Mucosa of descending colon (tissue), 3 donors: ENCODE measurements at regions not wholly inside any gene's neighbourhood (a gene's known extent, or its start where the extent isn't known, plus 50 kb on each side); places are given as distances from the start of the nearest gene placed in this dataset.

Experiments used
- ATAC-seq: fragments of 200-7000 bp; cut with Tn5 transposase; one replicate; pipeline ENCODE4 v1.9.1; 2020; ENCODE audit warnings: mild to moderate bottlenecking, moderate library complexity
- DNase-seq, 3 donors: peaks; one replicate each; pipeline ENCODE4 v3.0.0-alpha.2; 2020
- H3K36me3 ChIP-seq: fragments of 200-600 bp; one replicate; pipeline ENCODE4 v1.8.0; 2021; ENCODE audit warnings: low read depth, mild to moderate bottlenecking
- H3K4me1 ChIP-seq: fragments of 200-600 bp; one replicate; pipeline ENCODE4 v1.8.0; 2021; ENCODE audit warnings: low read depth, mild to moderate bottlenecking
- H3K4me3 ChIP-seq: fragments of 200-600 bp; one replicate; pipeline ENCODE4 v1.8.0; 2021; ENCODE audit warnings: mild to moderate bottlenecking
- H3K9me3 ChIP-seq: fragments of 200-600 bp; one replicate; pipeline ENCODE4 v1.8.0; 2021; ENCODE audit warnings: mild to moderate bottlenecking
- intact Hi-C, 2 donors: fragments of 100-400 bp; cut with DNase I in 1 of 2; cut with micrococcal nuclease in 1 of 2; formaldehyde crosslinking; loops; one replicate each; pipeline versions ENCODE4 v1.11.0 to v1.11.1; 2022; cut with DNase I, micrococcal nuclease
- TF ChIP-seq, protein P1 (sequence below): fragments of 200-600 bp; IDR thresholded peaks from one replicate; pipeline ENCODE4 v1.8.0; 2022; ENCODE audit warnings: antibody characterized with exemption, mild to moderate bottlenecking
- donor health status: DM: no; HTN: no; CAD: no; lungs with moderate emphysema.
- donor health status: DM: no; HTN: no; CAD: no.
- donor health status: DM: no; HTN: yes; CAD: no.

DNA sequence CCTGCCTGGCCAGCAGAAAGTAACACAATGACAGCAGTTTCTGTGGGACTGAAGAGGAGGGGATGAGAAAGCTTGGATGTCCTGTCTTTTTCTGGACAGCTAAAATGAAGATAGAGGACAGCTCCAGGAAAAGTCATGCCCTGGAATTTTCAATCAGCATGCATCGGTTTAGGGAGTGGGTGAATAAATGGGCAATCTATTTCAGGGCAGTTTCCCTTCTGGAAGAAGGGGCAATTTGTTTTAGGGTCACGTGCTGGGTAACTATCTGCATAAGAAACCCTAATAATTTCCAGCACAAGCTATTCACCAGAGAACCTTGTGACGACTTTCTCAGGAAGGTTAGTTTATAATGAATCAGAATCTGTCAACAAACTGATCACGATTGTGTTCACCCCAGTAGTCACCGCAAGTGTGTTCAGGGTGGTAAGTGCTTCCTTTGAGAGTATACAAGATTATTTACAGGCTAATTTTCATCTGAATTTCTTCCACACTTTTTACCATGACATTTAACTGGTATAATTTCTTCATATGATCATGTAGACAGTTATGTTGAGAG, 318.0 kb upstream of the GBE1 start:
- intact Hi-C loops, result no loop called here
- ATAC-seq (no peak), DNase-seq (no peak)
- Histone ChIP-seq H3K9me3 (no peaks in the 10 kb centered on the region), H3K4me1 (no peaks in the 10 kb centered on the region), H3K36me3 (no peaks in the 10 kb centered on the region), H3K4me3 (no peak overlapping the region)
- TF ChIP-seq, protein P1, sequence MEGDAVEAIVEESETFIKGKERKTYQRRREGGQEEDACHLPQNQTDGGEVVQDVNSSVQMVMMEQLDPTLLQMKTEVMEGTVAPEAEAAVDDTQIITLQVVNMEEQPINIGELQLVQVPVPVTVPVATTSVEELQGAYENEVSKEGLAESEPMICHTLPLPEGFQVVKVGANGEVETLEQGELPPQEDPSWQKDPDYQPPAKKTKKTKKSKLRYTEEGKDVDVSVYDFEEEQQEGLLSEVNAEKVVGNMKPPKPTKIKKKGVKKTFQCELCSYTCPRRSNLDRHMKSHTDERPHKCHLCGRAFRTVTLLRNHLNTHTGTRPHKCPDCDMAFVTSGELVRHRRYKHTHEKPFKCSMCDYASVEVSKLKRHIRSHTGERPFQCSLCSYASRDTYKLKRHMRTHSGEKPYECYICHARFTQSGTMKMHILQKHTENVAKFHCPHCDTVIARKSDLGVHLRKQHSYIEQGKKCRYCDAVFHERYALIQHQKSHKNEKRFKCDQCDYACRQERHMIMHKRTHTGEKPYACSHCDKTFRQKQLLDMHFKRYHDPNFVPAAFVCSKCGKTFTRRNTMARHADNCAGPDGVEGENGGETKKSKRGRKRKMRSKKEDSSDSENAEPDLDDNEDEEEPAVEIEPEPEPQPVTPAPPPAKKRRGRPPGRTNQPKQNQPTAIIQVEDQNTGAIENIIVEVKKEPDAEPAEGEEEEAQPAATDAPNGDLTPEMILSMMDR, result no peak

DNA sequence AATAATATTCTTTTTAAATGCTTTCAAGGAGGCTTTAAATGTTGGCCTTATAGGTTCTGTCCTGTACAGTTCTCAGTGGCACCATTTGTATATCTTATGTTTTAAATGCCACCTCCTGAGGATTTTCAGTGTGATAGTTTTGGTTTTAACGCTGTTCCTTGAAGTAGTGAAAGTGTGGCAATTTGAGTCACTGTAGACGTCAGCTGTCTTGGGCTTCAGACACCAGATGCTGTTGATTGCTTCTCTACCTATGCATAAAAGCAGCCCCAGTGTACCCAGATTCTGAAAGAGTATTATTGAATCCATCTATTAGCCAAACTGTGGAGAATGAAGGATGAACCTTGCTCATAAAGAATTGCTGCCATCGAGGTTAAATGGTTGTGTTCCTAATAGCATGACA, 316.8 kb upstream of the GBE1 start:
- no peaks in the 10 kb centered on the region for H3K36me3 ChIP-seq
- no peaks in the 10 kb centered on the region for H3K9me3 ChIP-seq
- intact Hi-C loops, result no loop called here
- no peak overlapping the region for H3K4me3 ChIP-seq
- no peaks in the 10 kb centered on the region for H3K4me1 ChIP-seq
- no peak for DNase-seq
- TF ChIP-seq, protein P1, result no peak
- ATAC-seq, result no peak

DNA sequence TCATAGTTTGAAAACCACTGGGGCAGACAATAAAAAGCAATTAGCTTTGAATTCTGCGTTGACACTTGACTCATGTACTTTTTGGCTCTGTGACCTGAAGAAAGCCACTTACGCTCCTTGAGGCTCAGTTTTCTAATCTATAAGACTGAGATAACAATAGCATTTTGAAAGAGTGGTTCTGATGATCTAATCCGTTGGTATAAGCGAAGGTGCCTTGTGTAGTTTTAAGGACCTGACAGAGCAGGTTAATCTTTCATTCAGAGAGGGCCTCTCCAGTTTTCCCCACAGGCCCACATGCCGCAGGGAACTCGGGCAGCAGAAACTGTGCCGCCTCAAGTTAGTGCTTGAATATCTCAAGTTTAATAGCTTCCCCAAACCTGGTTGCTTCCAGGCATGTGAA, 306.0 kb upstream of the GBE1 start:
- no peaks in the 10 kb centered on the region for H3K36me3 ChIP-seq
- intact Hi-C loops, result no loop called here
- TF ChIP-seq, protein P1, result no peak
- no peaks in the 10 kb centered on the region for H3K9me3 ChIP-seq
- no peaks in the 10 kb centered on the region for H3K4me1 ChIP-seq
- ATAC-seq (no peak), DNase-seq (no peak)
- H3K4me3 ChIP-seq, result no peak overlapping the region

DNA sequence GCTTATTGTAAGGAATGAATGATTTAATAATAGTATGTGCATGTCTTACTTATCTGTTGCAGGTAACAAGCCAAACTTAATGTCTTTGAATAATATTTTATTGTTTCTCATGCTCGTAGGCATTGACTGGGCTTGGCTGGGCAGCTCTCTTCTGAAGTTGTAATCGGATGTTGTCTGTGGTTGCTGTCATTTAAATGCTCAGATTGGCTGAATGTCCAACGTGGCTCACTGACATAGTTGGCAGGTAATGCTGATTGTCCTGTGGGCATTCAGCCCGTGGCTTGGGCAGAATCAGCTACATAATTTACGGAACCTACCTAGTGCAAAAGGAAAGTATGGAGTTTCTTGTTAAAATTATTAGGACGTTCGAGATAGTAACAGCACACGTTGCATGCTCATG, 297.4 kb upstream of the GBE1 start:
- H3K36me3 ChIP-seq, result no peaks in the 10 kb centered on the region
- H3K4me1 ChIP-seq, result no peaks in the 10 kb centered on the region
- TF ChIP-seq, protein P1, result no peak
- no peak for ATAC-seq
- intact Hi-C loops, result no loop called here
- no peaks in the 10 kb centered on the region for H3K9me3 ChIP-seq
- no peak overlapping the region for H3K4me3 ChIP-seq
- no peak for DNase-seq

DNA sequence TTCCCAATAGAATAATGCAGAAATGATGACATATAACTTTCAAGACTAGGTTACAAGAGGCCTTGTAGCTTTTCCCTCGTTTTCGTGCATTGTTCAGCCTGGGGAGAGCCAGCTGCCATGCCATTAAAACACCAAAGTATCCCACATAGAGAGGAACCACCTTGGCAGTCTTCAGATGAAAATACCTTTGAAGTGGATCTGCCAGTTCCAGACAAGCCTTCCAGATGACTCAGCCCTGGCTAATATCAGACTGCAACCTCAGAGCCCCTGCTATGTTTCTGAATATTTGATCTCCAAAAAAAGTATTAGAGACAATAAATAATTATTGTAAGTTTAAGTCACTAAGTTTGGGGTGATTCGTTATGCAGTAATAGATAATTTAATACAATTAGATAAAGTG, 294.3 kb upstream of the GBE1 start:
- TF ChIP-seq, protein P1, result no peak
- DNase-seq (no peak), ATAC-seq (no peak)
- Histone ChIP-seq H3K4me1 (no peaks in the 10 kb centered on the region), H3K9me3 (no peaks in the 10 kb centered on the region), H3K36me3 (no peaks in the 10 kb centered on the region), H3K4me3 (no peak overlapping the region)
- intact Hi-C loops, result no loop called here

DNA sequence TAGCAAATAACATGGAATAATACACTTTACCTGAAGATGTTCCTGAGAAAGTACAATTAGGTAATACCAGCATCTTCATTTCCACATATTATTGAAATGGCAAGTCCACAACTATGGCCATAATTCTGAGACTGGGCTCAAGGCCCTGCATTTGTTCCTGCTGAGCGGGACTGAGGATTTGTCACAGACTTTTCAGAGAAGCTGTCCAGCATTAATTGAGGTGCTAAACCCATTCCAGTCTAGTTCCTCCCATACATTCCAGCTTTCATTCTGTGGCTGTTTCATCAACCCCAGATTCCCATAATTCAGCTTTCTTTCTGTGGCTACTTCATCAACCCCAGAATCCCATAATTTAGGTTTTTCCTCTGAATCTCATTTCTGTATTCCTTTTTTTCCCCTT, 293.4 kb upstream of the GBE1 start:
- TF ChIP-seq, protein P1, result no peak

More for the DNA sequence above, 293.4 kb upstream of the GBE1 start:
- Histone ChIP-seq H3K36me3 (no peaks in the 10 kb centered on the region), H3K4me3 (no peak overlapping the region), H3K9me3 (no peaks in the 10 kb centered on the region), H3K4me1 (no peaks in the 10 kb centered on the region)
- DNase-seq (no peak), ATAC-seq (no peak)
- intact Hi-C loops, result no loop called here
